SK-N-SH treated with all-trans-retinoic acid at 6 μM for 48 hours (cell line): ENCODE measurements at regions not wholly inside any gene's neighbourhood (a gene's known extent, or its start where the extent isn't known, plus 50 kb on each side); places are given as distances from the start of the nearest gene placed in this dataset.

Source experiments
- ATAC-seq: fragments of 200-7000 bp; cut with Tn5 transposase; 3 replicates; pipeline ENCODE4 v1.9.1; 2020; ENCODE audit warnings: mild to moderate bottlenecking, moderate library complexity
- ARNTL ChIP-seq: fragments of 450-650 bp; formaldehyde crosslinking; IDR thresholded peaks from 2 replicates; pipeline ENCODE4 v1.5.0; 2020; ENCODE audit warnings: low read depth, mild to moderate bottlenecking, moderate library complexity, borderline replicate concordance
- BACH2 ChIP-seq: fragments of 250-450 bp; sonication (Bioruptor Pico); IDR thresholded peaks from 2 replicates; pipeline ENCODE4 v1.9.0; 2021; ENCODE audit warnings: mild to moderate bottlenecking, borderline replicate concordance
- CSDC2 ChIP-seq: fragments of 250-450 bp; sonication (Bioruptor Pico); IDR thresholded peaks from 2 replicates; pipeline ENCODE4 v1.5.0; 2020; ENCODE audit warnings: mild to moderate bottlenecking, moderate library complexity
- CSRNP3 ChIP-seq: fragments of 250-450 bp; sonication (Bioruptor Pico); IDR thresholded peaks from 2 replicates; pipeline ENCODE4 v1.5.1; 2021; ENCODE audit warnings: mild to moderate bottlenecking, moderate library complexity
- ESRRG ChIP-seq: fragments of 250-450 bp; sonication (Bioruptor Pico); IDR thresholded peaks from 2 replicates; pipeline ENCODE4 v1.6.1; 2021; ENCODE audit warnings: mild to moderate bottlenecking
- GLIS3 ChIP-seq: fragments of 250-450 bp; sonication (Bioruptor Pico); IDR thresholded peaks from 2 replicates; pipeline ENCODE4 v1.5.0; 2020; ENCODE audit warnings: mild to moderate bottlenecking, moderate library complexity
- ISL1 ChIP-seq: fragments of 250-450 bp; sonication (Bioruptor Pico); IDR thresholded peaks from 2 replicates; pipeline ENCODE4 v2.1.2; 2022; ENCODE audit warnings: mild to moderate bottlenecking, moderate library complexity
- OSR1 ChIP-seq: fragments of 250-450 bp; sonication (Bioruptor Pico); IDR thresholded peaks from 2 replicates; pipeline ENCODE4 v1.8.0; 2022; ENCODE audit warnings: moderate library complexity, mild to moderate bottlenecking, inconsistent platforms
- RARB ChIP-seq: fragments of 250-450 bp; sonication (Bioruptor Pico); IDR thresholded peaks from 2 replicates; pipeline ENCODE4 v1.8.0; 2021; ENCODE audit warnings: mild to moderate bottlenecking, moderate library complexity
- SNAI2 ChIP-seq: fragments of 250-450 bp; sonication (Bioruptor Pico); IDR thresholded peaks from 2 replicates; pipeline ENCODE4 v1.5.0; 2020; ENCODE audit warnings: mild to moderate bottlenecking, moderate library complexity
- TCF4 ChIP-seq: fragments of 250-450 bp; sonication (Bioruptor Pico); IDR thresholded peaks from 2 replicates; pipeline ENCODE4 v1.8.0; 2021; ENCODE audit warnings: mild to moderate bottlenecking, moderate library complexity, borderline replicate concordance
- TOX ChIP-seq: fragments of 250-450 bp; sonication (Bioruptor Pico); IDR thresholded peaks from 2 replicates; pipeline ENCODE4 v1.8.0; 2021; ENCODE audit warnings: mild to moderate bottlenecking, moderate library complexity, borderline replicate concordance
- TSHZ2 ChIP-seq: fragments of 250-450 bp; sonication (Bioruptor Pico); IDR thresholded peaks from 2 replicates; pipeline ENCODE4 v1.5.0; 2020; ENCODE audit warnings: mild to moderate bottlenecking, moderate library complexity
- ZC3H10 ChIP-seq: fragments of 250-450 bp; sonication (Bioruptor Pico); IDR thresholded peaks from 2 replicates; pipeline ENCODE4 v1.5.1; 2021; ENCODE audit warnings: mild to moderate bottlenecking, moderate library complexity
- ZFP3 ChIP-seq: fragments of 250-450 bp; sonication (Bioruptor Pico); IDR thresholded peaks from 2 replicates; pipeline ENCODE4 v1.5.0; 2020; ENCODE audit warnings: mild to moderate bottlenecking, moderate library complexity
- ZFP30 ChIP-seq: fragments of 450-650 bp; formaldehyde crosslinking; IDR thresholded peaks from 2 replicates; pipeline ENCODE4 v1.5.0; 2022; ENCODE audit warnings: mild to moderate bottlenecking, moderate library complexity
- ZNF565 ChIP-seq: fragments of 450-650 bp; formaldehyde crosslinking; conservative IDR thresholded peaks from 2 replicates; pipeline ENCODE4 v1.5.0; 2020; ENCODE audit warnings: low read depth, mild to moderate bottlenecking, moderate library complexity
- ZNF8 ChIP-seq: fragments of 450-650 bp; formaldehyde crosslinking; IDR thresholded peaks from 2 replicates; pipeline ENCODE4 v1.5.0; 2020; ENCODE audit warnings: mild to moderate bottlenecking, moderate library complexity
- TF ChIP-seq, protein P1 (sequence below): fragments of 250-450 bp; sonication (Bioruptor Pico); IDR thresholded peaks from 2 replicates; pipeline ENCODE4 v1.5.1; 2020; ENCODE audit warnings: low read depth, mild to moderate bottlenecking, moderate library complexity
- TF ChIP-seq, protein P2 (sequence below): fragments of 250-450 bp; sonication (Bioruptor Pico); IDR thresholded peaks from 2 replicates; pipeline ENCODE4 v1.8.0; 2020; ENCODE audit warnings: mild to moderate bottlenecking, moderate library complexity, borderline replicate concordance

DNA sequence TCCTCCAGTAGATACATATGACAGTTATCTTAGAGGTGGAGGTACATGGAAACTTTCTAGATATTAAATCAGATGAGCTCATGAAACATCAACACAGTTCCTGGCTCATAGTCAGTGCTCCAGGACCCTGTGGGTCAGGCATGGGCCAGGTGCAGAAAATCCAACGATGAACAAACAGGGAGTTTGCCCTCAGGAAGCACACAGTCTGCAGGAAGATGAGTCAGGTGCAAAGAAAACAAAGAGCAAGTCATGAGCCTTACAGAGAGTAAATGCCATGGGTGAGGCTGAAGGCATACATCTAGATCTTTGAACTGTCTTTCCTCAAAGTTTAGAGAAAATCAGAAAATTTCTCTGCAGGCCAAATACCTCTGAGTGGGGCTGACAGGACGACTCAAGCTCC, 184.2 kb upstream of the TPM1 start:
- ATAC-seq = no peak
- TF ChIP-seq ESRRG (CRISPR knock-in tag) (no peak), BACH2 (CRISPR knock-in tag) (no peak)

DNA sequence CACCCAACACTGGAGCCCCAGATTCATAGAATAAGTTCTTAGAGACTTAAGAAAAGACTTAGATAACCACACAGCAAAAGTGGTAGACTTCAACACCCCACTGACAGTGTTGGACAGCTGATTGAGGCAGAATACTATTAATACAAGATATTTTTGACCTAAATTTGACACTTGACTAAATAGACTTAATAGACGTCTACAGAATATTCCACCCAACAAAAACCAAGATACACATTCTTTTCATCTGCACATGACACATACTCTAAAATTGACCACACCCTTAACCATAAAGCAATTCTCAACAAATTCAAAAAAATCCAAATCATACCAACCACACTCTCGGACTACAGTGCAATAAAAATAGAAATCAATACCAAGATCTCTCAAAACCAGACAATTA, 179.8 kb upstream of the TPM1 start:
- no peak for ATAC-seq
- TF ChIP-seq ARNTL (no peak), BACH2 (CRISPR knock-in tag) (no peak), ZC3H10 (CRISPR knock-in tag) (no peak)

DNA sequence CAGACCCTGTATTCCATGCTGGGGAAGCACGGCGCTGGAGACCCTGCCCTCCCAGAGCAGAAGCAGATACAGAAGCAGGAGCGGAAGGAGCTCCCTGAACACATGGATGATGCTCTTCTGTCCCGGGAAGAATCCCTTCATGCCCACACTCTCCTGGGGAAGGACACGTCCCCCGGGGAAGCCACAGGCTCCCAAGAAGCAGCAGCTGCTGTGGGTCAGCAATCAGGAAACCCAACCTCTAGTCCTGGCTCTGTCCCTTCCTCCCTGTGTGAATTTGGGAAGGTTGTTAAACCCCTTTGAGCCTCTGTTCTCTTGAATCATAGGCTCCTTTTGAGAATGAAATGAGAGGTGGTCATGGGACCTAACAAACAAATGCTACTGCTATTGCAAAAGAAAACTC, 176.2 kb upstream of the TPM1 start:
- ATAC-seq = no peak
- TF ChIP-seq ZFP3 (CRISPR knock-in tag) (no peak), ARNTL (no peak), ZNF565 (no peak), ZNF8 (CRISPR knock-in tag) (no peak)

- TF ChIP-seq ZFP30 (CRISPR knock-in tag) = no peak
- TF ChIP-seq BACH2 (CRISPR knock-in tag) = no peak
- no peak for TF ChIP-seq RARB (CRISPR knock-in tag)
- TF ChIP-seq GLIS3 (CRISPR knock-in tag) = no peak
- TF ChIP-seq ARNTL = no peak
- TF ChIP-seq, protein P1, sequence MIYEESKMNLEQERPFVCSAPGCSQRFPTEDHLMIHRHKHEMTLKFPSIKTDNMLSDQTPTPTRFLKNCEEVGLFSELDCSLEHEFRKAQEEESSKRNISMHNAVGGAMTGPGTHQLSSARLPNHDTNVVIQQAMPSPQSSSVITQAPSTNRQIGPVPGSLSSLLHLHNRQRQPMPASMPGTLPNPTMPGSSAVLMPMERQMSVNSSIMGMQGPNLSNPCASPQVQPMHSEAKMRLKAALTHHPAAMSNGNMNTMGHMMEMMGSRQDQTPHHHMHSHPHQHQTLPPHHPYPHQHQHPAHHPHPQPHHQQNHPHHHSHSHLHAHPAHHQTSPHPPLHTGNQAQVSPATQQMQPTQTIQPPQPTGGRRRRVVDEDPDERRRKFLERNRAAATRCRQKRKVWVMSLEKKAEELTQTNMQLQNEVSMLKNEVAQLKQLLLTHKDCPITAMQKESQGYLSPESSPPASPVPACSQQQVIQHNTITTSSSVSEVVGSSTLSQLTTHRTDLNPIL = no peak
- no peak for TF ChIP-seq CSDC2 (CRISPR knock-in tag)
- no peak for ATAC-seq
Measured at GRCh38 chr15:62867844-62868243, 174.7 kb upstream of the TPM1 start.

- TF ChIP-seq ESRRG (CRISPR knock-in tag) (no peak), ARNTL (no peak), TSHZ2 (CRISPR knock-in tag) (no peak), BACH2 (CRISPR knock-in tag) (no peak), SNAI2 (no peak), ZFP30 (CRISPR knock-in tag) (no peak), RARB (CRISPR knock-in tag) (no peak), TOX (CRISPR knock-in tag) (no peak)
- TF ChIP-seq, protein P2, sequence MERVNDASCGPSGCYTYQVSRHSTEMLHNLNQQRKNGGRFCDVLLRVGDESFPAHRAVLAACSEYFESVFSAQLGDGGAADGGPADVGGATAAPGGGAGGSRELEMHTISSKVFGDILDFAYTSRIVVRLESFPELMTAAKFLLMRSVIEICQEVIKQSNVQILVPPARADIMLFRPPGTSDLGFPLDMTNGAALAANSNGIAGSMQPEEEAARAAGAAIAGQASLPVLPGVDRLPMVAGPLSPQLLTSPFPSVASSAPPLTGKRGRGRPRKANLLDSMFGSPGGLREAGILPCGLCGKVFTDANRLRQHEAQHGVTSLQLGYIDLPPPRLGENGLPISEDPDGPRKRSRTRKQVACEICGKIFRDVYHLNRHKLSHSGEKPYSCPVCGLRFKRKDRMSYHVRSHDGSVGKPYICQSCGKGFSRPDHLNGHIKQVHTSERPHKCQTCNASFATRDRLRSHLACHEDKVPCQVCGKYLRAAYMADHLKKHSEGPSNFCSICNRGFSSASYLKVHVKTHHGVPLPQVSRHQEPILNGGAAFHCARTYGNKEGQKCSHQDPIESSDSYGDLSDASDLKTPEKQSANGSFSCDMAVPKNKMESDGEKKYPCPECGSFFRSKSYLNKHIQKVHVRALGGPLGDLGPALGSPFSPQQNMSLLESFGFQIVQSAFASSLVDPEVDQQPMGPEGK (CRISPR knock-in tag) = no peak
- TF ChIP-seq, all 23 proteins: peak for 0
- peak; percentile 63; the same call in 2 of the 3 replicates for ATAC-seq
Measured at GRCh38 chr15:62868507-62868906, 174.0 kb upstream of the TPM1 start.

DNA sequence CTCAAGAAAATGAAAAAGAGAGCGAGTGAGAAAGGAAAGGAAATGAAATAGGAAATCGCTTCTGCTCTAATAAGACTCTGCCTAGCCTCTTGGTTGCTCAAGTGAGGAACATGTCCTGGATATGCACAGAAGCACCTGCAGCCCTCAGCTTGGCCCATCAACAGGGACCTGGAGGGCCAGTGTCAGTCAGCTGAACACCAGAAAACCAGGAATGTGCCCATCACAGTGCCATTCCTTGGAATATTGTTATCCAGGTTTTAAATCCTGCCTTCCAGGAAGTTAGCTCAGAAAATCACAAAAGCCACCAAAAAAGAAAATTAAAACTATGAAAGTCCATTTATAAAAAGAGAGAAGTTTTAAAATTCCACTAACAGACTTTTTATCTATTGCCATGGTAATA, 173.4 kb upstream of the TPM1 start:
- TF ChIP-seq RARB (CRISPR knock-in tag) = no peak
- TF ChIP-seq SNAI2 = no peak
- TF ChIP-seq ARNTL = no peak
- TF ChIP-seq ZNF565 = no peak
- no peak for TF ChIP-seq TCF4
- TF ChIP-seq, protein P2 (CRISPR knock-in tag) = no peak
- TF ChIP-seq CSRNP3 (CRISPR knock-in tag) = no peak
- no peak for TF ChIP-seq ESRRG (CRISPR knock-in tag)
- TF ChIP-seq OSR1 (CRISPR knock-in tag) = no peak
- no peak for TF ChIP-seq CSDC2 (CRISPR knock-in tag)
- no peak for TF ChIP-seq TOX (CRISPR knock-in tag)
- no peak for TF ChIP-seq ISL1 (CRISPR knock-in tag)
- TF ChIP-seq GLIS3 (CRISPR knock-in tag) = no peak
- TF ChIP-seq ZFP30 (CRISPR knock-in tag) = no peak
- ATAC-seq = no peak
